HCEC 1CT (cell line): ENCODE measurements at regions not wholly inside any gene's neighbourhood (a gene's known extent, or its start where the extent isn't known, plus 50 kb on each side); places are given as distances from the start of the nearest gene placed in this dataset.

Experiments
- DNase-seq: peaks from one replicate; pipeline ENCODE4 v3.0.0-alpha.2; 2017

- DNase-seq: no peak
Measured at GRCh38 chr9:120202856-120203654, 376.9 kb downstream of the CDK5RAP2 start.

DNA sequence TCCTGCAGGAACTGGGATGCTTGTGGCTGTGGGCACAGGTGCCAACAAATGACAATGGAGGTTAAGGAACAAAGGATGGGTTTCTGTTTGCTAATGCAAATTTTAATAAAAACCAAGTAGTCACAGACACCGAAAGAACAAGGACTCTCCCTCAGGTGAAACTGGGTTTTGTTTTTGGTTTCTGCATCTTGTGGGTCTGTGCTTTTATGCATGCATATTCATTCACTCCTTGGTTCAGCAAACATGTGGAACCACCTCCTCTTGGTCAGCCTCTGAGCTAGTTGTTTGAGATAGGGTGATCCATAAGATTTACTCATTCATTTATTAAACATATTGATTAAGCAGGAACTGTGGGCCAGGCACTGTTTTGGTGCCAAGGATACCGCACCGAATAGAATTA lies 381.9 kb downstream of the CDK5RAP2 start:
- no peak for DNase-seq

DNA sequence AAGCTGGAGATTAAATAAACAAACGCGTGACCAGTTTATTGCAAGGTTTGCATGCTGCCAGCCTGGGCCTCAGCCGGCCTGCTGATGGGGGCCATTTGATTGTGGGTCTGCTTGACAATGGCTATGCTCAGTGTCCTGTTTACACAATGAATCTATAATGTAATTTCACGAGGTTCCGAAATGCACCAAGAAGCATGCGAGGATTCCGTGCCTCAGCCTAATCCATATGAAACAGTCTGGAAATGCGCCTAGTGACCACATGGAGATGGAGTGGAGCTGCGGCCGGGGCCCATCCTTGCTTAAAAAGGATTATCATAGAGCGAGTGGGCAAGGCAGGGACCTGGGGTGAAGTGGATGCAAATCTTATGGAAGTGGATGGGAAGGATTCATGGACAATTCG lies 382.4 kb downstream of the CDK5RAP2 start:
- DNase-seq: no peak

DNA sequence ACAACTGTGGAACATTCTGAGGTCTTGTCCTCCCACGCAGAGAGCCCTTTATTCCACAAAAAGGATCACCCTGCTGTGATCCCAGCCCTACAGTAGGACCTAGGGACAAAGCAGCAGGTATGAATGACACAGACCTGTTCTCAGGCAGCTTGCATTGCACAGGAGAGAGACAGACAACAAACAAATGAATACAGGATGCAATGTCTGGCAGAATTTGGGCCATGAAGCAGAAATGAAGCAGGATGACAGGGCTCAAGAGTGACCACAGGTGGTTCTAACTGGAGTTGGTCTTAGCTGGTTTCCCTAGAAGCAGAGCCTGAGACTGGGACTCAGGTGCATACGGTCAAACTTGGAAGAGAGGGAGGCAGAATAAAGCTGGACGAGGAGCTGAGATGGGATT lies 388.8 kb downstream of the CDK5RAP2 start:
- DNase-seq: no peak

DNA sequence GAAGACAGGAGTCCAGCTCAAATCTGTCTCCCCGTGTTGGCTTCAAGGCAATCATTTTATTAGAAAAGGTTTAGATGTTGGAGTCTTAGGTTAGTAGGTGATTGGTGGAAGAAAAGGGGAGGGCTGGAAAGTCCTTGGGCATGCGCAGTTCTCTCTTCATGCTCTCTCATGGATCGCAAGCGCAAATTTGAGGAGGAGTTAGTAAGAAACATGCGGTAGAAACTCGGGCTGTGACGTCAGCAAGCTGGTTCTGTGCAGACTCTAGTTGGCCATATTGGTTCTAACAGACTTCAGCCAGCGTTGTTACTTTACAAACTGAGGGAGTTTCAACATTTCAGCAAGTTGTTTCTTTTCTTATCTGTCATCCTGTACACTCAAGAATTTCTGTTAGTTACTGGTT lies 392.2 kb downstream of the CDK5RAP2 start:
- no peak for DNase-seq

- DNase-seq: no peak
Measured at GRCh38 chr9:120186276-120186675, 393.7 kb downstream of the CDK5RAP2 start.

GRCh38 chr9:120184266-120184665 lies 395.7 kb downstream of the CDK5RAP2 start:
- DNase-seq: no peak

DNA sequence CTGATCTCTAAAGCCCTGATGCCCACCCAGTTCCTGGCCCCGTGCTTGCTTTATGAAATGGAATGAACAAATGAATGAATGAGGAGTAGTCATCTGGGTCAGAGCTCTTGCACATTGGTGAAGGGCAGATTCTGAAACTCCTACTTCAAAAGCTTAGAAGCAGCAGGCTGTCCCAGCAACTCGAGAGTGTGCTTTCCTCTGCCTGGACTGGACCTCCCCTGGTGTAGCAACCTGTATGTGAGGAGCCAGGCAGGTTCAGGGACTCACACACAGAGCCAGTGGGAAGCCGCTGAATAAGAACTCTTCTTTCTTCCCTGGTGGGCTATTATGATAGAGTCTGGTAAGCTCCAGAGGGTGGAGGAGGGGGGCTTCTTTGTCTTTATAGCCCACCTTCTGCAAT lies 396.4 kb downstream of the CDK5RAP2 start:
- no peak for DNase-seq

- no peak for DNase-seq
Measured at GRCh38 chr9:120182011-120182410, 398.0 kb downstream of the CDK5RAP2 start.

- DNase-seq: no peak
Measured at GRCh38 chr9:120177121-120177520, 402.8 kb downstream of the CDK5RAP2 start.

- no peak for DNase-seq
Measured at GRCh38 chr9:120175031-120175430, 404.9 kb downstream of the CDK5RAP2 start.

GRCh38 chr9:120161776-120162175 lies 418.2 kb downstream of the CDK5RAP2 start:
- DNase-seq: no peak

GRCh38 chr9:120158221-120158620 lies 421.7 kb downstream of the CDK5RAP2 start:
- no peak for DNase-seq

GRCh38 chr9:120156376-120156775 lies 423.6 kb downstream of the CDK5RAP2 start:
- DNase-seq: no peak

- no peak for DNase-seq
Measured at GRCh38 chr9:120153258-120153657, 426.7 kb downstream of the CDK5RAP2 start.

DNA sequence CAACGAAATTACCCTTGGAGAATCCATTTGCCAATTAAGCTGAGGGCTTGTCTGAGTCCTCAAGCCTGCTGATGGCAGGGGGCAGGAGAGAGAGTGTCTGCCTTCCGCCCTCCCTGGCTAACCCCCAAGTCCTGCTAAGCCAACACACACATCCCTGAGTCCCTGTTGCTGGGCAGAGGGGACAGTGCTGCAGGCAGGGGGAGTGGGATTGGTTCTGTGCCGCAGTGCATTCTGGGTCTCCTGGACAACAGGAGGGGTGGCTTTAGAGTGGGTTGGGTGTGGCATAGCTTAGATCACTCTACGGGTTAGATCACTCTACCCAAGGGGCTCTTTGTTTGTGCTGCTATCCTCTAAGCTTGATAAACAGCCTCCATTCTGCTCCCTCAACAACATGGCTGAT lies 427.7 kb downstream of the CDK5RAP2 start:
- no peak for DNase-seq

DNA sequence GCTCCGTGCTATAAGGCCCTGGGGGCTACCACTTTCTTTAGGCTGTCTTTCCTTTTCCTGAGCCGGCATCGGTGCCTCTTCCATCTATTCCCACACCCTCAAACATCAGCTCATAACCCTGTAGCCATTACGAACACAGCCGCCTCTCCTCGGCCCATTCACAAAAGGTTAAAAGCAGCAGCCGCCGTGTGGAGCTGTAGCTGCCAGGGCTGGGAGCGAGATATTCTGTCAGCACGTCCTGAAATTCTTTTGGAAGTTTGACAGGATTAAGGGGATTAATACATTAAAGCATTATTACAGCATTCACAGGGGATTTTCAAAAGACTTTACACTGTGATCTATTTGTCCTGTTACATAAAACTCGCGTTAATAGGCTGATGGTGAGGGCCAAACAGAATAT lies 428.2 kb downstream of the CDK5RAP2 start:
- no peak for DNase-seq

- DNase-seq: no peak
Measured at GRCh38 chr9:120151149-120151548, 428.8 kb downstream of the CDK5RAP2 start.

GRCh38 chr9:120138955-120139354 lies 441.0 kb downstream of the CDK5RAP2 start:
- DNase-seq: no peak

DNA sequence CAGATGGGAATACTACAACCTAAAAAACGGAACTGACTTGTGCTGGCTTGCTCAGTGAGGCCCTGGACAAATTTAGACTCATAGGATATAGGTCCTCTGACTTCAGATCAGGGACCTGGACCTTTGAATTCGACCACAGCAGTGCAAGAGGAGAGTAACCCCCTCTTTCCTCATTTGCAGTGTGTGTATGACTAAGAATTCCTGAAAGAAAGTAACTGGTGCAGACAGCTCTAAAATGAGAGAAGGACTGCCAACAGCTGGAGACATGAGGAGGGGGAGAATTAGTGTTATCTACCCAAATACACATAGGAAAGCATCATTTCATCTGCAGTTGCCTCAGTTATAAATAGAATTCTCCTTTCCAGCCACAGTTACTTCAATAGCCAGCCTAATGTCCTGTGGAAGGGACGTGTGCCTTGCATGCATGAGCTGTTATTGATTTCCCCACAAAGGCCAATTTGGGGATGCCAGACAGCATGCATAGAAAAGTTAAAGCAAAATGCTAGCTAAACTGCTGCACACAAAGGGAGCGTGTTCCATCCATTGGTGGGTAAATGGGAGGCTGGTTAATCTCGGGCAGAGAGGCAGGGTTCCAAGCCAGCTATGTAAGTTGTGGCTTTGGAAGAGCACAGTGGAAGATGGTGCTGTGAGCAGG lies 442.7 kb downstream of the CDK5RAP2 start:
- no peak for DNase-seq

DNA sequence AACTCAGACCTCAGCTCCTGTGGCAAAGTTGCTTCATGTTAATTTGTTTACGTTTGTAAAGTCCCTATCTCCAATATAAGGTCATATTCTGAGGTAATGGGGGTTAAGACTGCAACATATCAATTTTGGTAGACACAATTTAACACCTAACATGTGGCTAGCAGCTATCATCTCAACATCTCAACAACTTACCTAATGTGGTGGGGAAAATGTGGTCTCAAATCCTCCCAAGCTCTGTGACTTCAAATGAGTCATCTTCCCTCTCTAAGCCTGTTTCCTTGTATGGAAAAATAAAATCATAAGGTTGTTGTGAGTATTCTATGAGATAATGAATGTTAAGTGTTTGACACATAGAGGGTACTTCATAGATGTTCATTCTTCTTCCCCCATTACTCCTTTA lies 443.3 kb downstream of the CDK5RAP2 start:
- DNase-seq: no peak

GRCh38 chr9:120117081-120117480 lies 462.9 kb downstream of the CDK5RAP2 start:
- DNase-seq: no peak

DNA sequence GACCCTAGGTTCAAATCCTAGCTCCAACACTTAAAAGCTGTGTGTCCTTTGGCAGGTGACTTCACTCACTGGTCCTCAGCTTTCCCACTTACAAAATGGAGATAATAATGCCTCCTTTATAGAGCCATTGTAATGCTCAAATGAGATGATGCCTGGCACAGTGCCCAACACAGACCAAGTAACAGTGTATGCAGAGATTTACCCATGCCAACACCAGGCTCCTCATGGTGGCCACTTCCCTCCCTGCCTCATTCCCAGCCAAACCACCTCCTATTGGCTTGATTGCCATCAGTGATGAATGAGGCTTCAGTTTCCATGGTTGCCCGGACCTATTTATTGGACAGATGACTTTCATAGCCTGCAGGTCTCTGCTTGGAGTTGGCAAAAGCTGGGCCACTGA lies 469.4 kb downstream of the CDK5RAP2 start:
- no peak for DNase-seq

DNA sequence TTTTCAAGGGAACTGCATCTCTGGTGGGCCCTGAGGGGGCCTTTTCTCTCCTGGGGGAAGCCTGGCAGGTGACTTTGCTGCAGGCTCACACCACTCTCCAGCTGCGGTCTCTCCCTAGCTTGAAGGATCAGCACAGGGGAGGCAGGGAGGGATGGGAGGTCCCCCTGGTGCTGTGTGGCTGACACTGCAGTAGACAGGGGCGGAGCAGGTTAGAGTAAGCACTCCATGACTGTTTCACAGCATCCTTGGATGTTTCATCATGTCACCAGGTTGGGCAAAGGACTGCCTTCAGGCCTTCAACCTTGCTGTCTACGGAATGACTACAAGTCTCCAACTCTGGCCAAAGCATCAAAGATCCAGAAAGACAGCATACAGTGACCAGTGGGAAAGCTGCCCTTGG lies 470.7 kb downstream of the CDK5RAP2 start:
- DNase-seq: no peak

GRCh38 chr9:120107138-120107537 lies 472.8 kb downstream of the CDK5RAP2 start:
- no peak for DNase-seq
